GM18861 (cell line): ENCODE measurements at regions not wholly inside any gene's neighbourhood (a gene's known extent, or its start where the extent isn't known, plus 50 kb on each side); places are given as distances from the start of the nearest gene placed in this dataset.
"Not testable (repeated sequence)": the region's sequence is repeated elsewhere in the genome, so short reads cannot be mapped to it uniquely, and the experiment has no call there.

Source experiments
- ATAC-seq: cut with Tn5 transposase; IDR thresholded peaks from one replicate; pipeline ENCODE4 v1.9.1; 2021; ENCODE audit not compliant: unreplicated experiment

GRCh38 chr4:129852434-129852833, 756.5 kb downstream of the C4orf33 start:
- ATAC-seq = peak; percentile 14

- not testable (repeated sequence) for ATAC-seq
Measured at GRCh38 chr4:129853685-129854467, 757.9 kb downstream of the C4orf33 start.

- no peak for ATAC-seq
Measured at GRCh38 chr4:129862461-129862860, 766.5 kb downstream of the C4orf33 start.

- ATAC-seq = no peak
Measured at GRCh38 chr4:129863206-129863605, 767.3 kb downstream of the C4orf33 start.

GRCh38 chr4:129883996-129884395, 788.0 kb downstream of the C4orf33 start:
- ATAC-seq = no peak

GRCh38 chr4:129897111-129897510, 801.2 kb downstream of the C4orf33 start:
- ATAC-seq = no peak

GRCh38 chr4:129899849-129900248, 803.9 kb downstream of the C4orf33 start:
- ATAC-seq = no peak

GRCh38 chr4:129900430-129900953, 804.5 kb downstream of the C4orf33 start:
- ATAC-seq = no peak

GRCh38 chr4:129901205-129901604, 805.3 kb downstream of the C4orf33 start:
- ATAC-seq = no peak

GRCh38 chr4:129903861-129904260, 807.9 kb downstream of the C4orf33 start:
- ATAC-seq = no peak

- no peak for ATAC-seq
Measured at GRCh38 chr4:129905256-129905655, 809.3 kb downstream of the C4orf33 start.

GRCh38 chr4:129908117-129908516, 812.2 kb downstream of the C4orf33 start:
- ATAC-seq = no peak

- no peak for ATAC-seq
Measured at GRCh38 chr4:129916991-129917390, 821.0 kb downstream of the C4orf33 start.

- no peak for ATAC-seq
Measured at GRCh38 chr4:129917651-129918050, 821.7 kb downstream of the C4orf33 start.

- ATAC-seq = no peak
Measured at GRCh38 chr4:129926936-129927335, 831.0 kb downstream of the C4orf33 start.

- ATAC-seq = peak; percentile 68
Measured at GRCh38 chr4:129929052-129929451, 833.1 kb downstream of the C4orf33 start.

- ATAC-seq = no peak
Measured at GRCh38 chr4:129929984-129930383, 834.0 kb downstream of the C4orf33 start.

- no peak for ATAC-seq
Measured at GRCh38 chr4:129950217-129950616, 854.3 kb downstream of the C4orf33 start.

- ATAC-seq = peak; percentile 85
Measured at GRCh38 chr4:129966175-129966574, 870.2 kb downstream of the C4orf33 start.

- no peak for ATAC-seq
Measured at GRCh38 chr4:129968366-129968765, 872.4 kb downstream of the C4orf33 start.

- ATAC-seq = no peak
Measured at GRCh38 chr4:129968778-129969177, 872.8 kb downstream of the C4orf33 start.

GRCh38 chr4:129970801-129971200, 874.8 kb downstream of the C4orf33 start:
- ATAC-seq = no peak

- ATAC-seq = no peak
Measured at GRCh38 chr4:129971419-129971818, 875.5 kb downstream of the C4orf33 start.
